Hepatocyte (in vitro differentiated cells): ENCODE measurements at regions not wholly inside any gene's neighbourhood (a gene's known extent, or its start where the extent isn't known, plus 50 kb on each side); places are given as distances from the start of the nearest gene placed in this dataset.

Source experiments
- CTCF ChIP-seq: fragments of 200-600 bp; sonication (generic); IDR thresholded peaks from 2 replicates; pipeline ENCODE4 v1.5.1; 2016; ENCODE audit warnings: antibody characterized with exemption, mild to moderate bottlenecking; ENCODE audit not compliant: poor library complexity
- EZH2phosphoT487 ChIP-seq: fragments of 200-600 bp; sonication (generic); IDR thresholded peaks from one replicate; pipeline ENCODE4 v1.6.1; 2018; ENCODE audit warnings: antibody characterized with exemption, mild to moderate bottlenecking, low read depth, moderate library complexity; ENCODE audit not compliant: unreplicated experiment, severe bottlenecking

- TF ChIP-seq EZH2phosphoT487 = no peak
- TF ChIP-seq CTCF = no peak
These were observed 56.1 kb upstream of the CDON start for GRCh38 chr11:126118806-126119205.
